HTR-8/SVneo (cell line): ENCODE measurements at regions not wholly inside any gene's neighbourhood (a gene's known extent, or its start where the extent isn't known, plus 50 kb on each side); places are given as distances from the start of the nearest gene placed in this dataset.
"Not testable (repeated sequence)": the region's sequence is repeated elsewhere in the genome, so short reads cannot be mapped to it uniquely, and the experiment has no call there.

Experiments
- DNase-seq: peaks from one replicate; pipeline ENCODE4 v3.0.0; 2011; ENCODE audit warnings: low spot score, mixed read lengths; ENCODE audit not compliant: insufficient read length
- FAIRE-seq: peaks from 2 replicates; lab custom pipeline; 2011; peaks lifted over from hg19 to GRCh38; lab: Jason Lieb, UNC

- DNase-seq = no peak
Measured at GRCh38 chr2:2793925-2794560, 463.0 kb upstream of the MYT1L start.

GRCh38 chr2:2793514-2793913 lies 462.4 kb upstream of the MYT1L start:
- no peak for DNase-seq
- no peak for FAIRE-seq

More at GRCh38 chr2:2793925-2794560, 463.0 kb upstream of the MYT1L start:
- FAIRE-seq = no peak

- DNase-seq = no peak
- no peak for FAIRE-seq
Measured at GRCh38 chr2:2791606-2792005, 460.5 kb upstream of the MYT1L start.

- DNase-seq (no peak), FAIRE-seq (no peak)
Measured at GRCh38 chr2:2791031-2791430, 460.0 kb upstream of the MYT1L start.

DNA sequence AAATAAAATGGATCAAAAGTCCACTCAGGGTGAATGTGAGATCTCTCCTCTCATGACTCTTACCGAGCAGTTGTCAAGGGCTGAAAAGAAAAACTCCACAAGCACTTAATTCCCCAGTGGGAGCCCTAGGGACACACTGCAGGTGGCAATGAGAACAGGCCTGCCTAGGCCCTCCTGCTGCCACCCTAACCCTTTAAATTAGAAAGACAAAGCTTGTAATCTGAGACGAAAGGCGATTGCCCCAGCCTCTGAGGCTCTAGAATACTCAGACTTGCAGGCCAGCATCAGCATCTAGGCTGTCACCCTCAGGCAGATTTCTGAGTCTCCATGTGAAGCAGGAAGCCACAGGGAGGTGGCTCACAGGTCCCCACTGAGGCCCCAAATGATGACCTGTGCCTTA lies 457.0 kb upstream of the MYT1L start:
- FAIRE-seq = no peak
- no peak for DNase-seq

- DNase-seq = no peak
- no peak for FAIRE-seq
Measured at GRCh38 chr2:2787301-2787907, 456.3 kb upstream of the MYT1L start.

DNA sequence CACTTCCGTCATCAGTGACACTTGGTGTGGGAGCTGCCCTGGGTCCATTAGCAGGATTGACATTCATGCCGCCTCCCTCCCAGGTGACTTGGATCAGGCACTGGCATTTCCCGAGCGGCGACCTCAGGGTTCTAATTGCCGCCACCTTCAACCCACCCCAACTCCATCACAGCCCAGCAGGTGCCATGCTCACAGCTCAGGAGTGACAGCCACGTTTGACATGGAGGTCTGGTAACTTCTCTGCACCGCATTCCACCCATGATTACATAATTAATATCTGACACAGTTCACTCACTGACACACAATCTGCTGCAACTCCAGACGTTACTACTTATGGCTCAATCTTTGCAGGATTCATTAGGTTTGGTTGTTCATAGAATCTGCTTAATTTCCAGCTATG lies 450.9 kb upstream of the MYT1L start:
- DNase-seq (no peak), FAIRE-seq (no peak)

DNA sequence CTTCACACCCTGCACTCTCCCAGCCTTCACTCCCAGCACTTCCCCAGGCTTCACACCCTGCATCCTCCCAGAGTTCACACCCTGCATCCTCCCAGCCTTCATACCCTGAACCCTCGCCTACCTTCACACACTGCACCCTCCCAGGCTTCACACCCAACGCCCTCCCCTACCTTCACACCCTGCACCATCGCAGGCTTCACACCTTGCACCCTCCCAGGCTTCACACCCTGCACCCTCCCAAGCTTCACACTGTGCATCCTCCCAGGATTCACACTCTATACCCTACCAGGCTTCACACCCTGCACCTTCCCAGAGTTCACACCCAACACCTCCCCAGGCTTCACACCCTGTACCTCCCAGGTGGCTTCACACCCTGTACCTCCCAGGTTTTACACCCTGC lies 448.7 kb upstream of the MYT1L start:
- FAIRE-seq = no peak
- no peak for DNase-seq

DNA sequence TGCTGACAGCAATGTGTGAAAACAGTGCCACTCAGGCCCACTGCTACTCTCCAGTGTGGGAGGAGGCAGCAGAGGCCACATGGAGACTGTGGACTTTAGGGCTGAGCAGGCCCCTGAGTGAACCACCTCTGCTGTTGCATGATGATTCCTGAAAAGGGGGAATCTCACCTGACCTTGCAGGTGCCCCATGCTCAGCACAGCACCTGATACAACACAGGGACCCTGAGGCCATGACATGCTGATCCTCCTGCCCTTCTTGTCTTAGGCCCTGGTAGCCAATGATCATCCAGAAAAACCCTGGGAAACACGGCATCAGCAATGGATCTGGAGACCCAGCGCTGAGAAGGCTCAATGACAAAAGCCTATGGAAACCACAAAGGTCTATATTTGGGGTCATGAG lies 446.8 kb upstream of the MYT1L start:
- no peak for FAIRE-seq
- no peak for DNase-seq

- no peak for DNase-seq
- FAIRE-seq = no peak
Measured at GRCh38 chr2:2777213-2777612, 446.1 kb upstream of the MYT1L start.

DNA sequence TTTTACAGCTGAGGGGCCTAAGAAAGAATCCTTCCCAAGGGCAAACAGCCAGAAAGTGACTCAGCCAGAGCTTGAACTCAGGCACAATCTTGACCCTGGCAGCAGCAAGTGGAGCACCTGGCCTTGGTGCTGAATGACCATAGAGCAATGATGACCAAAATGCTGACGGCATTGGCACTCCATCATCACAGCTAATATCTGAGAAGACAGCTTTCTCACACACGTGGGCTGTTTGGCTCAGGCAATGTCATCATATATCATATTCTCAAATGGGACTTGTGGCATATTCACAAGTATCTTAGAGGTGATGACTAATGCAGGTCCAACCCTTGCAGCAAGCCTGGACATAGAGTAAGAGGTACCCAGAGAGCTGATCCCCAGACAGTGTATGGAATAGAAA lies 443.9 kb upstream of the MYT1L start:
- DNase-seq (no peak), FAIRE-seq (no peak)

GRCh38 chr2:2773692-2774091 lies 442.6 kb upstream of the MYT1L start:
- FAIRE-seq = no peak
- DNase-seq = no peak

DNA sequence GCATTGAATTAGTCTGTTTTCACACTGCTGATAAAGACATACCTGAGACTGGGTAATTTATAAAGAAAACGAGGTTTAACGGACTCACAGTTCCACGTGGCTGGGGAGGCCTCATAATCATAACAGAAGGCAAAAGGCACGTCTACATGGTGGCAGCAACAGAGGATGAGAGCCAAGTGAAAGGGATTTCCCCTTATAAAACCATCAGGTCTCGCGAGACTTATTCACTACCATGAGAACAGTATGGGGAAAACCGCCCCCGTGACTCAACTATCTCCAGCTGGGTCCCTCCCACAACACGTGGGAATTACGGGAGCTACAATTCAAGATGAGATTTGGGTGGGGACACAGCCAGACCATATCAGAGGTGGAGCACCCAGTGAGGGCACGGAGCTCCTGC lies 442.0 kb upstream of the MYT1L start:
- FAIRE-seq, DNase-seq: not testable (repeated sequence)

DNA sequence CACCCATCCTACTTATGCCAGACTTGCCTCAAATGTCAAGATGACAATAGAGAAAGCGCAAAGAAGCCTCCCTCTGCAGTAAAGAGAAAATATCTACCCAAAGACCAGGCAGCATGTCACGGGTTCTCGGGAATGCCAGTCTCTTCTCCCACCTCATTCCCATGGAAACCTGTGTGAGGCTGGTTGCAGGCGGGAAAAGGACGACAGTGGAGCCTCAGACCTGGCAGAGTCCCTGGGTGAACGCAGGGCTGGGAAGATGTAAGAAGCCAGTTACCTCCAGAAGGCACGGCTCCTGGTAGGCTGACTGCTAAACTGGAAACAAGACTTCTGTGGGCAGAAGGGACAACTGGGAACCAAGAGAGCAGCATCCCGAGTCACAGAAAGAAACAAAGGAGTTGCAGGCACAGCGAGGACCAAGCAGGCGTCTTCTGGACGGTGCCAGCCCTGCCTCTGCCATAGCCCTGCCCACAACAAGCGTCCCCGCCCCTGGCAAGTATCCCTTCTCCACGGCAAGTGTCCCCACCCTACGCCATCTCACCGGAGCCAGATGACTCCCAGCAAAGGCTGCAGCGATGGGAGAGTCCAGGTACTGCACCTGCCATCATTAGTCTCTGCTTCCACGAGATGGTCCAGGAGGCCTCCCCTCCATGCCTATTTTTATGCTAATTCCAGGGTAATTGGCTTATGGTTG lies 440.8 kb upstream of the MYT1L start:
- no peak for FAIRE-seq

GRCh38 chr2:2769481-2770431 lies 438.7 kb upstream of the MYT1L start:
- FAIRE-seq = no peak

More for the DNA sequence above, 440.8 kb upstream of the MYT1L start:
- no peak for DNase-seq

GRCh38 chr2:2768476-2768875 lies 437.4 kb upstream of the MYT1L start:
- DNase-seq = no peak
- FAIRE-seq = no peak

More at GRCh38 chr2:2769481-2770431, 438.7 kb upstream of the MYT1L start:
- no peak for DNase-seq

- no peak for FAIRE-seq
- no peak for DNase-seq
Measured at GRCh38 chr2:2767837-2768236, 436.8 kb upstream of the MYT1L start.

DNA sequence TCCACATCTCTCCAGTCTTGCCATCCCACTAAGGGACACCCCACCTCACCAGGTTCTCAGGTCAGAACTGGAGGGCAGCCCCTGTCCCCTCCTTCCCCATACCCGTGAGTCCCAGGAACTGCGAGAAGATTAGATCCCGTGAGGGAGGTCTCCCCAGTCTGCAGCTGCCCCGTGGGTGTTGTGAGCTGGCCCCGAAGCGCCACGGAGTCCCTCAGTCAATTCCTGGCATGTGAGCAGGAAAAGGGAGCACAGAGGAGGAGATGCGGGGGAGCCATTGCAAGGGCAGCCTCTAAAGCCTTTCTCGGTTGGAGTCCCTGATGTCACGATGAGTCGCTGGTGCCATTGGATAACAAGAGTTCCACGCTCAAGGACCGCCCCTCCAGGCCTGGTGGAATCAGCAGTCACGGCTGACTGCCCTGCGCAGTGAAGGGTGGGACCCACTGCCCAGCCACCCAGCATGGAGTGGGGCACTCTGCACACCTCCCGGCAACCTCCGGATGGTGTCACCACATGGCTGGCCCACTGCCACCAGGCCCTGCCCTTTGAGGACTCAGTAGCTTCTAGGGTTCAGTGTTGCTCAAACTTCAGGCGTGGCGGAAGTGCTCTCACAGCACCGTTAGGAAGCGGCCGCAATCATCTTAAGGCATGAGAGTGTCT lies 434.9 kb upstream of the MYT1L start:
- no peak for DNase-seq
- FAIRE-seq = no peak

DNA sequence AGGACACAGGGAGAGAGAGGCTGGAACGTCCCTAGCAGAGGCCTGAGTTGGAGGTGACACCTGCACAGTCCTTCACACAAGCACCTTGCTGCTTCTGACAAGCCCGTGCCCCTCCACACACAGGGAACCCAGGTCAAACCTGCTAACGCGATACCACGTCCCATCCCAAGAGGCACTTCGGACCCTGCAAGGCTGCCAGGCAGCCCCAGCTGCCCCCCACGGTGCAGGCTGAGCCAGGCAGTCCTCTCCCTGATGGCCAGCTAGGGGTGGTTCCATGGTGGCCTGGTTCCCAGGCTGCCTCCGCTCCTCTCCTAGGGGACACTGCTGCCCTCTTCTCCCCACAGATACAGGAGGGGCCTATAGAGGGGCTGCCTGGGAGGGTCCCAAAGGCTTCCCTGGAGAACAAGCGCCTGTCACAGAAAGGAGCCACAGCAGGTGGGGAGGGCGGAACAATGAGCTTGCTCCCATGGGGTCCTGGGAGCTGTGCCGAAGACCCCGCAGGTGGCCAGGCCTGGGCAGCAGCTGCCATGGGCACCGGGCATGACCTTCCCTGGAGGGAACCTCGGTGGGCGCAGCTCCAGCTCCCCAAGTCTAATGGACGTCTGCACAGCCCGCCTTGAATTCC lies 434.2 kb upstream of the MYT1L start:
- FAIRE-seq (no peak), DNase-seq (no peak)

GRCh38 chr2:2764739-2765138 lies 433.7 kb upstream of the MYT1L start:
- FAIRE-seq (no peak), DNase-seq (no peak)
